ENCODE measurements at regions not wholly inside any gene's neighbourhood (a gene's known extent, or its start where the extent isn't known, plus 50 kb on each side); places are given as distances from the start of the nearest gene placed in this dataset.

- Histone ChIP-seq H3K36me3 (ENCODE audit: control insufficient read depth, insufficient read depth, low read length) (no peaks in the 10 kb centered on the region), H3K4me3 (ENCODE audit: low read depth, low read length) (no peak overlapping the region), H3K27me3 (ENCODE audit: control insufficient read depth, insufficient read depth, low read length) (no peaks in the 10 kb centered on the region)
- ChIA-PET CTCF (no interaction called here), POLR2A (no interaction called here)
- TF ChIP-seq CTCF (IDR thresholded peaks at IDR 0.05; ENCODE audit: insufficient read depth, low read depth, low read length), result no peak
- no peak for DNase-seq (ENCODE audit: low read depth)
These were observed 145.1 kb downstream of the ADRA2A start for GRCh38 chr10:111221682-111222480.

- CTCF ChIA-PET, result no interaction called here
These were observed 146.1 kb downstream of the ADRA2A start for GRCh38 chr10:111222961-111223360.

GRCh38 chr10:111231779-111232178 is 154.9 kb downstream of the ADRA2A start:
- no peak for TF ChIP-seq CTCF (IDR thresholded peaks at IDR 0.05; ENCODE audit: insufficient read depth, low read depth, low read length)
- CTCF ChIA-PET, result no interaction called here
- POLR2A ChIA-PET, result no interaction called here
- Histone ChIP-seq H3K27me3 (ENCODE audit: control insufficient read depth, insufficient read depth, low read length) (no peaks in the 10 kb centered on the region), H3K4me3 (ENCODE audit: low read depth, low read length) (no peak overlapping the region), H3K36me3 (ENCODE audit: control insufficient read depth, insufficient read depth, low read length) (no peaks in the 10 kb centered on the region)
- no peak for DNase-seq (ENCODE audit: low read depth)

More at GRCh38 chr10:111222961-111223360, 146.1 kb downstream of the ADRA2A start:
- no peak for DNase-seq (ENCODE audit: low read depth)
- no peaks in the 10 kb centered on the region for H3K27me3 ChIP-seq (ENCODE audit: control insufficient read depth, insufficient read depth, low read length)
- no peaks in the 10 kb centered on the region for H3K36me3 ChIP-seq (ENCODE audit: control insufficient read depth, insufficient read depth, low read length)
- no peak for TF ChIP-seq CTCF (IDR thresholded peaks at IDR 0.05; ENCODE audit: insufficient read depth, low read depth, low read length)
- no peak overlapping the region for H3K4me3 ChIP-seq (ENCODE audit: low read depth, low read length)
- POLR2A ChIA-PET, result no interaction called here

GRCh38 chr10:111233439-111233838 is 156.6 kb downstream of the ADRA2A start:
- ChIA-PET POLR2A (no interaction called here), CTCF (no interaction called here)
- no peak for TF ChIP-seq CTCF (IDR thresholded peaks at IDR 0.05; ENCODE audit: insufficient read depth, low read depth, low read length)
- DNase-seq (ENCODE audit: low read depth), result no peak
- Histone ChIP-seq H3K36me3 (ENCODE audit: control insufficient read depth, insufficient read depth, low read length) (no peaks in the 10 kb centered on the region), H3K4me3 (ENCODE audit: low read depth, low read length) (no peak overlapping the region), H3K27me3 (ENCODE audit: control insufficient read depth, insufficient read depth, low read length) (no peaks in the 10 kb centered on the region)

- ChIA-PET CTCF (no interaction called here), POLR2A (no interaction called here)
- H3K4me3 ChIP-seq (ENCODE audit: low read depth, low read length), result no peak overlapping the region
- H3K27me3 ChIP-seq (ENCODE audit: control insufficient read depth, insufficient read depth, low read length), result no peaks in the 10 kb centered on the region
- no peak for DNase-seq (ENCODE audit: low read depth)
- H3K36me3 ChIP-seq (ENCODE audit: control insufficient read depth, insufficient read depth, low read length), result no peaks in the 10 kb centered on the region
- no peak for TF ChIP-seq CTCF (IDR thresholded peaks at IDR 0.05; ENCODE audit: insufficient read depth, low read depth, low read length)
These were observed 157.5 kb downstream of the ADRA2A start for GRCh38 chr10:111234234-111234913.

Measured in BJ (cell line).